ENCODE measurements at regions not wholly inside any gene's neighbourhood (a gene's known extent, or its start where the extent isn't known, plus 50 kb on each side); places are given as distances from the start of the nearest gene placed in this dataset.

- WGBS, 2 donors, result 94 to 96% methylated on average over 5 to 6 of the region's 6 CpGs
- Histone ChIP-seq H3K27me3 (no peaks in the 10 kb centered on the region), H3K27ac (no peak overlapping the region), H3K4me3 (no peak overlapping the region), H3K36me3 (no peaks in the 10 kb centered on the region), H3K4me1 (peaks cover 14 to 27% (median 20%) of the 10 kb centered on the region in 4 donors), H3K9me3 (peaks cover 2 to 10% (median 5%) of the 10 kb centered on the region in 4 donors)
- DNase-seq (no peak), ATAC-seq (ENCODE audit: low FRiP score in 2 of 2) (no peak)
- TF ChIP-seq EP300 (IDR thresholded peaks at IDR 0.05) (no peak), POLR2A (IDR thresholded peaks at IDR 0.05) (no peak), CTCF (IDR thresholded peaks at IDR 0.05) (no peak), POLR2AphosphoS5 (IDR thresholded peaks at IDR 0.05) (no peak)
Observed at GRCh38 chr18:10037181-10037580, 123.4 kb downstream of the VAPA start.

- 75 to 90% methylated on average over 2 of the region's 2 CpGs for WGBS, 2 donors
- H3K4me3 ChIP-seq, result no peak overlapping the region
- H3K36me3 ChIP-seq, result no peaks in the 10 kb centered on the region
- H3K9me3 ChIP-seq, result peaks cover 3 to 18% (median 13%) of the 10 kb centered on the region in 4 donors
- no peak overlapping the region for H3K27ac ChIP-seq
- TF ChIP-seq CTCF (IDR thresholded peaks at IDR 0.05), result no peak
- TF ChIP-seq EP300 (IDR thresholded peaks at IDR 0.05), result no peak
- no peak for TF ChIP-seq POLR2AphosphoS5 (IDR thresholded peaks at IDR 0.05)
- no peak for TF ChIP-seq POLR2A (IDR thresholded peaks at IDR 0.05)
- no peak for DNase-seq
- H3K27me3 ChIP-seq, result no peaks in the 10 kb centered on the region
- H3K4me1 ChIP-seq, result peaks cover 4 to 16% (median 12%) of the 10 kb centered on the region in 4 donors
- no peak for ATAC-seq (ENCODE audit: low FRiP score in 2 of 2)
Observed at GRCh38 chr18:10038268-10038667, 124.5 kb downstream of the VAPA start.

GRCh38 chr18:10040287-10041011, 126.6 kb downstream of the VAPA start:
- H3K4me1 ChIP-seq, result peaks cover 4 to 9% (median 7%) of the 10 kb centered on the region in 4 donors
- H3K9me3 ChIP-seq, result peaks cover 3 to 24% (median 13%) of the 10 kb centered on the region in 4 donors
- TF ChIP-seq EP300 (IDR thresholded peaks at IDR 0.05) (peak in 1 of 4 donors; percentile 5), CTCF (IDR thresholded peaks at IDR 0.05) (no peak), POLR2AphosphoS5 (IDR thresholded peaks at IDR 0.05) (no peak), POLR2A (IDR thresholded peaks at IDR 0.05) (no peak)
- no peaks in the 10 kb centered on the region for H3K36me3 ChIP-seq
- H3K27ac ChIP-seq, result peak overlapping the region; percentile 51 to 75 (median 66)
- DNase-seq, result no peak
- H3K4me3 ChIP-seq, result no peak overlapping the region
- no peaks in the 10 kb centered on the region for H3K27me3 ChIP-seq
- WGBS, 2 donors, result 54 to 64% methylated on average over 4 of the region's 4 CpGs
- peak in 1 of 2 donors; percentile 53 for ATAC-seq (ENCODE audit: low FRiP score in 2 of 2)

- no peaks in the 10 kb centered on the region for H3K27me3 ChIP-seq
- H3K36me3 ChIP-seq, result no peaks in the 10 kb centered on the region
- H3K27ac ChIP-seq, result peak overlapping the region; percentile 51 to 75 (median 66)
- peaks cover 3 to 24% (median 13%) of the 10 kb centered on the region in 4 donors for H3K9me3 ChIP-seq
- no peak overlapping the region for H3K4me3 ChIP-seq
- peak; percentile 68 to 69 for ATAC-seq (ENCODE audit: low FRiP score in 2 of 2)
- no peak for TF ChIP-seq CTCF (IDR thresholded peaks at IDR 0.05)
- peak in 3 of 4 donors; percentile 46 to 97 (median 91) for TF ChIP-seq EP300 (IDR thresholded peaks at IDR 0.05)
- TF ChIP-seq POLR2AphosphoS5 (IDR thresholded peaks at IDR 0.05), result peak; percentile 52 to 72
- TF ChIP-seq POLR2A (IDR thresholded peaks at IDR 0.05), result no peak
- DNase-seq, result no peak
- peaks cover 0 to 6% (median 3%) of the 10 kb centered on the region in 4 donors for H3K4me1 ChIP-seq
Observed at GRCh38 chr18:10041180-10041579, 127.4 kb downstream of the VAPA start.
